CD14-positive monocyte (primary cell): ENCODE measurements at regions not wholly inside any gene's neighbourhood (a gene's known extent, or its start where the extent isn't known, plus 50 kb on each side); places are given as distances from the start of the nearest gene placed in this dataset.

Experiments used
- DNase-seq, 3 donors: peaks; one replicate each; pipeline ENCODE4 v3.0.0-alpha.2; 2011 to 2022
- H2AFZ ChIP-seq: 2 replicates; pipeline ENCODE4 v1.6.0; 2012; ENCODE audit warnings: mild to moderate bottlenecking, low read depth, low read length, inconsistent platforms; ENCODE audit not compliant: insufficient read depth, poor library complexity, severe bottlenecking
- H3K27ac ChIP-seq, 2 donors: 1 replicate in 1 of 2; 2 replicates in 1 of 2; pipeline ENCODE4 v1.5.1; 2012 to 2013; ENCODE audit warnings: low read length in 2 of 2, control low read depth in 1 of 2, inconsistent platforms in 1 of 2, low read depth in 1 of 2, mild to moderate bottlenecking in 1 of 2
- H3K27me3 ChIP-seq, 2 donors: one replicate each; pipeline versions ENCODE4 v1.6.0 to v1.6.1; 2011 to 2013; ENCODE audit warnings: low read length in 2 of 2; ENCODE audit not compliant: control insufficient read depth in 2 of 2, insufficient read depth in 2 of 2
- H3K36me3 ChIP-seq, 2 donors: replicated peaks in 1 of 2; 1 replicate in 1 of 2; 2 replicates in 1 of 2; pipeline versions ENCODE4 v1.5.1 to v1.6.1; 2012 to 2013; ENCODE audit warnings: low read length in 2 of 2, control low read depth in 1 of 2, inconsistent platforms in 1 of 2, mild to moderate bottlenecking in 1 of 2; ENCODE audit not compliant: insufficient read depth in 2 of 2, control insufficient read depth in 1 of 2
- H3K4me1 ChIP-seq, 2 donors: 1 replicate in 1 of 2; 2 replicates in 1 of 2; pipeline versions ENCODE4 v1.5.1 to v1.6.1; 2012 to 2013; ENCODE audit warnings: low read length in 2 of 2, control low read depth in 1 of 2, inconsistent platforms in 1 of 2, mild to moderate bottlenecking in 1 of 2, moderate library complexity in 1 of 2; ENCODE audit not compliant: insufficient read depth in 2 of 2, control insufficient read depth in 1 of 2
- H3K4me2 ChIP-seq: replicated peaks from 2 replicates; pipeline ENCODE3; 2012; ENCODE audit warnings: low read length, moderate library complexity, mild to moderate bottlenecking; ENCODE audit not compliant: poor library complexity, severe bottlenecking; ENCODE audit errors: extremely low read depth
- H3K4me3 ChIP-seq, 3 experiments: fragments of 200-600 bp in 1 of 3; sonication (generic) in 1 of 3; replicated peaks in 1 of 3; 1 replicate in 2 of 3; 2 replicates in 1 of 3; pipeline ENCODE4 v1.5.1; 2011 to 2013; ENCODE audit warnings: low read length in 3 of 3, mild to moderate bottlenecking in 3 of 3, control low read depth in 2 of 3, low read depth in 2 of 3, inconsistent platforms in 1 of 3, moderate library complexity in 1 of 3
- H3K79me2 ChIP-seq: 2 replicates; pipeline ENCODE4 v1.6.0; 2012; ENCODE audit warnings: mild to moderate bottlenecking, control low read depth, inconsistent platforms, low read length, moderate library complexity; ENCODE audit not compliant: insufficient read depth
- H3K9ac ChIP-seq: 2 replicates; pipeline ENCODE4 v1.6.0; 2017; ENCODE audit warnings: low read length, mild to moderate bottlenecking; ENCODE audit not compliant: insufficient read depth, poor library complexity, severe bottlenecking
- H3K9me3 ChIP-seq, 2 donors: replicated peaks in 1 of 2; 1 replicate in 1 of 2; 2 replicates in 1 of 2; pipeline versions ENCODE4 v1.5.1 to v1.6.1; 2012 to 2013; ENCODE audit warnings: low read length in 2 of 2, control low read depth in 1 of 2; ENCODE audit not compliant: control insufficient read depth in 1 of 2, insufficient read depth in 1 of 2
- H4K20me1 ChIP-seq: 2 replicates; pipeline ENCODE4 v1.6.0; 2012; ENCODE audit warnings: mild to moderate bottlenecking, low read length, control low read depth, moderate library complexity; ENCODE audit not compliant: insufficient read depth
- H3K27ac Mint-ChIP-seq, 7 donors: one replicate each; pipeline ENCODE4 v1.8.0; 2020; ENCODE audit warnings: mild to moderate bottlenecking in 7 of 7, mixed read lengths in 7 of 7, moderate library complexity in 6 of 7, inconsistent platforms in 2 of 7
- H3K27me3 Mint-ChIP-seq, 3 donors: one replicate each; pipeline ENCODE4 v1.8.0; 2021 to 2022; ENCODE audit warnings: low read depth in 3 of 3, mild to moderate bottlenecking in 3 of 3, mixed read lengths in 3 of 3, moderate library complexity in 3 of 3, inconsistent platforms in 1 of 3
- H3K36me3 Mint-ChIP-seq, 2 donors: one replicate each; pipeline ENCODE4 v1.8.0; 2020; ENCODE audit warnings: mixed read lengths in 2 of 2, inconsistent platforms in 1 of 2, mild to moderate bottlenecking in 1 of 2
- H3K4me1 Mint-ChIP-seq: one replicate; pipeline ENCODE4 v1.8.0; 2020; ENCODE audit warnings: mild to moderate bottlenecking, mixed read lengths
- H3K4me3 Mint-ChIP-seq, 2 donors: one replicate each; pipeline ENCODE4 v1.8.0; 2020; ENCODE audit warnings: mild to moderate bottlenecking in 2 of 2, mixed read lengths in 2 of 2, moderate library complexity in 1 of 2
- H3K9me3 Mint-ChIP-seq, 7 donors: one replicate each; pipeline ENCODE4 v1.8.0; 2020 to 2022; ENCODE audit warnings: mixed read lengths in 7 of 7, mild to moderate bottlenecking in 6 of 7, moderate library complexity in 6 of 7, inconsistent platforms in 2 of 7
- WGBS: methylation state at CpG from one replicate; pipeline ENCODE4 v1.1.5; 2013; ENCODE audit warnings: missing lambda C conversion rate; ENCODE audit not compliant: insufficient coverage; 5-methylcytosine and 5-hydroxymethylcytosine counted together
- intact Hi-C, 2 donors: fragments of 100-400 bp; cut with micrococcal nuclease; formaldehyde crosslinking; loops; one replicate each; pipeline versions ENCODE4 v1.15.0 to v1.15.1; 2023
- TF ChIP-seq, protein P1 (sequence below): fragments of 200-600 bp; IDR thresholded peaks from one replicate; pipeline ENCODE4 v1.8.0; 2022; ENCODE audit warnings: antibody characterized with exemption, mild to moderate bottlenecking

DNA sequence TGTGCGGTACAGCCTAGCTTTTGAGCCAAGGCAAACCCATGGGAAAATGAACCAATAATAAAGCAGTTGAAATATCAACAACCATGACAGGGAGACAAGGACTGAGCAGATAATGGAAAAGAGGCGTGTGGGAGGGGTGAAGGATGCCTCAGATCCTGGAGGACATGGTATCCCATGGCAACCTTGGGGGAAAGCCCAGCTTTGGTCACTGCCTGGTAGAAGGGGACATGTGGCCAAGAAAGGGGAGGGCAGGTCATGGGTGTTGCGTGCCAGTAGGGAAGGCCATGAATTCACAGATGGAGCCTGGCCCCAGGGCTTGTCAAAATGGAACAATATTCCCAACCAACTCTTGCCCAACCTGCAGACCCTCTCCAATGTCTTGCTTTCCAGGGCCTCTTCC is 140.5 kb upstream of the SMAD3 start:
- peaks cover 28% of the 10 kb centered on the region for H3K4me1 Mint-ChIP-seq
- intact Hi-C loops, result no loop called here
- H3K27ac ChIP-seq, result no peak overlapping the region
- H3K9me3 ChIP-seq, result peaks cover 13 to 18% of the 10 kb centered on the region in 2 donors
- H3K27me3 Mint-ChIP-seq, result peaks cover 0 to 2% (median 2%) of the 10 kb centered on the region in 3 donors
- no peak overlapping the region for H3K27ac Mint-ChIP-seq
- DNase-seq, result no peak
- no peak overlapping the region for H3K9ac ChIP-seq
- H3K4me3 Mint-ChIP-seq, result no peak overlapping the region
- H3K4me1 ChIP-seq, result peaks cover 15 to 16% of the 10 kb centered on the region in 2 donors
- peaks cover 6 to 9% of the 10 kb centered on the region in 2 donors for H3K36me3 Mint-ChIP-seq
- H3K36me3 ChIP-seq, result no peaks in the 10 kb centered on the region
- no peaks in the 10 kb centered on the region for H3K27me3 ChIP-seq
- H3K9me3 Mint-ChIP-seq, result peaks cover 20 to 28% (median 21%) of the 10 kb centered on the region in 7 donors
- H3K4me3 ChIP-seq, result no peak overlapping the region
- H4K20me1 ChIP-seq, result no peaks in the 10 kb centered on the region
- 100% methylated on average over 1 of the region's 3 CpGs for WGBS
- no peak overlapping the region for H3K4me2 ChIP-seq
- no peaks in the 10 kb centered on the region for H3K79me2 ChIP-seq
- no peak overlapping the region for H2AFZ ChIP-seq
- TF ChIP-seq, protein P1, sequence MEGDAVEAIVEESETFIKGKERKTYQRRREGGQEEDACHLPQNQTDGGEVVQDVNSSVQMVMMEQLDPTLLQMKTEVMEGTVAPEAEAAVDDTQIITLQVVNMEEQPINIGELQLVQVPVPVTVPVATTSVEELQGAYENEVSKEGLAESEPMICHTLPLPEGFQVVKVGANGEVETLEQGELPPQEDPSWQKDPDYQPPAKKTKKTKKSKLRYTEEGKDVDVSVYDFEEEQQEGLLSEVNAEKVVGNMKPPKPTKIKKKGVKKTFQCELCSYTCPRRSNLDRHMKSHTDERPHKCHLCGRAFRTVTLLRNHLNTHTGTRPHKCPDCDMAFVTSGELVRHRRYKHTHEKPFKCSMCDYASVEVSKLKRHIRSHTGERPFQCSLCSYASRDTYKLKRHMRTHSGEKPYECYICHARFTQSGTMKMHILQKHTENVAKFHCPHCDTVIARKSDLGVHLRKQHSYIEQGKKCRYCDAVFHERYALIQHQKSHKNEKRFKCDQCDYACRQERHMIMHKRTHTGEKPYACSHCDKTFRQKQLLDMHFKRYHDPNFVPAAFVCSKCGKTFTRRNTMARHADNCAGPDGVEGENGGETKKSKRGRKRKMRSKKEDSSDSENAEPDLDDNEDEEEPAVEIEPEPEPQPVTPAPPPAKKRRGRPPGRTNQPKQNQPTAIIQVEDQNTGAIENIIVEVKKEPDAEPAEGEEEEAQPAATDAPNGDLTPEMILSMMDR, result no peak

DNA sequence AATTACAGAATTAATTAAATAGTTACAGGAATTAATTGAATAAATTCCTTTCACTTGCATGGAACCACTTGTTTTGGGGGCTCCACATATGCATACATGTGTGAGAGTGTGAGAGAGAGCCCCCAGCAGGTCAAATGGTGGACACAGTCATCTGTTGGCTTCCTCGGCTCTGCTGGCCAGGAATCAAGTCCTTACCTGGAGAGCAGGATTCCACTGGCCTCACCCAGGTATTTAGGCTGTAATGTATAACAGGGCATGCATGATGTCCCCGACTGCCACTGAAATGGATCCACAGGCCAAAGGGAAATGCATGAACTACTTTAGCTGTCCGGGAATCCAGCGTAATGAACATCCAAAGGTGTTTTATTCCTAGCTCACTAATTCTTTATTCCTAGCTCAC is 139.7 kb upstream of the SMAD3 start:
- peaks cover 20 to 28% (median 21%) of the 10 kb centered on the region in 7 donors for H3K9me3 Mint-ChIP-seq
- no peak overlapping the region for H2AFZ ChIP-seq
- no peak overlapping the region for H3K4me3 ChIP-seq
- no peak overlapping the region for H3K4me2 ChIP-seq
- peaks cover 6 to 9% of the 10 kb centered on the region in 2 donors for H3K36me3 Mint-ChIP-seq
- peaks cover 23% of the 10 kb centered on the region for H3K4me1 Mint-ChIP-seq
- no peaks in the 10 kb centered on the region for H4K20me1 ChIP-seq
- H3K27me3 ChIP-seq, result no peaks in the 10 kb centered on the region
- peaks cover 13 to 18% of the 10 kb centered on the region in 2 donors for H3K9me3 ChIP-seq
- H3K4me3 Mint-ChIP-seq, result no peak overlapping the region
- H3K27ac ChIP-seq, result no peak overlapping the region
- TF ChIP-seq, protein P1, result no peak
- DNase-seq, result no peak
- H3K9ac ChIP-seq, result no peak overlapping the region
- H3K27ac Mint-ChIP-seq, result peak overlapping the region in 1 of 7 donors; percentile 8
- 94% methylated on average over 2 of the region's 4 CpGs for WGBS
- peaks cover 12 to 14% of the 10 kb centered on the region in 2 donors for H3K4me1 ChIP-seq
- H3K36me3 ChIP-seq, result no peaks in the 10 kb centered on the region
- intact Hi-C loops, result no loop called here
- no peaks in the 10 kb centered on the region for H3K79me2 ChIP-seq
- H3K27me3 Mint-ChIP-seq, result peaks cover 0 to 2% (median 2%) of the 10 kb centered on the region in 3 donors
